Testis (tissue), 2 donors: ENCODE measurements at regions not wholly inside any gene's neighbourhood (a gene's known extent, or its start where the extent isn't known, plus 50 kb on each side); places are given as distances from the start of the nearest gene placed in this dataset.
"Not testable (repeated sequence)": the region's sequence is repeated elsewhere in the genome, so short reads cannot be mapped to it uniquely, and the experiment has no call there.

Experiments
- CTCF ChIP-seq, 3 experiments: fragments of 450-650 bp in 2 of 3; fragments of 200-600 bp in 1 of 3; sonication (generic) in 1 of 3; IDR thresholded peaks; one replicate each; pipeline ENCODE4 v1.5.1; 2016 to 2019; ENCODE audit warnings: antibody characterized with exemption in 3 of 3, mild to moderate bottlenecking in 2 of 3, moderate library complexity in 1 of 3
- POLR2A ChIP-seq: fragments of 450-650 bp; IDR thresholded peaks from one replicate; pipeline ENCODE4 v1.6.1; 2017; ENCODE audit warnings: antibody characterized with exemption, mild to moderate bottlenecking, moderate library complexity

- not testable (repeated sequence) for TF ChIP-seq CTCF (IDR thresholded peaks at IDR 0.05); POLR2A
These were observed 50.4 kb upstream of the PHF21A start for GRCh38 chr11:46171693-46172092.
